Ovary (tissue), 7 donors: ENCODE measurements at regions not wholly inside any gene's neighbourhood (a gene's known extent, or its start where the extent isn't known, plus 50 kb on each side); places are given as distances from the start of the nearest gene placed in this dataset.
"Not testable (repeated sequence)": the region's sequence is repeated elsewhere in the genome, so short reads cannot be mapped to it uniquely, and the experiment has no call there.

Source experiments
- DNase-seq, 5 donors: peaks; one replicate each; pipeline ENCODE4 v3.0.0-alpha.2; 2019 to 2020
- H3K27ac ChIP-seq, 2 donors: fragments of 200-600 bp; one replicate each; pipeline versions ENCODE4 v1.5.1 to v1.8.0; 2019 to 2022
- H3K27me3 ChIP-seq: fragments of 200-600 bp; one replicate; pipeline ENCODE4 v1.8.0; 2022
- H3K36me3 ChIP-seq: fragments of 200-600 bp; sonication (generic); one replicate; pipeline ENCODE4 v1.5.1; 2019
- H3K4me1 ChIP-seq: one replicate; pipeline ENCODE4 v1.8.1; 2013; ENCODE audit warnings: mild to moderate bottlenecking, moderate library complexity; ENCODE audit not compliant: insufficient read depth
- H3K4me3 ChIP-seq: fragments of 200-600 bp; sonication (generic); one replicate; pipeline ENCODE4 v1.5.1; 2017
- H3K9me3 ChIP-seq, 2 donors: fragments of 200-600 bp in 1 of 2; sonication (generic) in 1 of 2; one replicate each; pipeline versions ENCODE4 v1.5.1 to v1.8.1; 2013 to 2019; ENCODE audit warnings: mild to moderate bottlenecking in 1 of 2, moderate library complexity in 1 of 2
- EP300 ChIP-seq: sonication (generic); formaldehyde crosslinking; IDR thresholded peaks from one replicate; pipeline ENCODE4 v1.6.1; 2017; ENCODE audit warnings: antibody characterized with exemption
- POLR2A ChIP-seq: fragments of 450-650 bp; IDR thresholded peaks from one replicate; pipeline ENCODE4 v1.6.1; 2017; ENCODE audit warnings: antibody characterized with exemption, mild to moderate bottlenecking, moderate library complexity
- WGBS, 3 donors: extraction: QIAGEN DNeasy Blood & Tissue Kit in 1 of 3; methylation state at CpG; one replicate each; pipeline versions ENCODE4 v1.1.5 to v1.1.7; 2013 to 2017; 5-methylcytosine and 5-hydroxymethylcytosine counted together
- intact Hi-C, 4 donors: fragments of 100-400 bp; cut with DNase I; formaldehyde crosslinking; loops; one replicate each; pipeline versions ENCODE4 v1.11.0 to v1.15.1; 2022 to 2023
- TF ChIP-seq, protein P1 (sequence below), 3 donors: fragments of 450-650 bp in 2 of 3; fragments of 200-600 bp in 1 of 3; IDR thresholded peaks; one replicate each; pipeline versions ENCODE4 v1.5.1 to v1.8.0; 2016 to 2022; ENCODE audit warnings: antibody characterized with exemption in 3 of 3, mild to moderate bottlenecking in 1 of 3
- donor health status: DM: no; HTN: no; CAD: no; lungs with moderate emphysema.
- donor health status: DM: no; HTN: no; CAD: no.
- donor health status: Bipolar disorder and iron deficiency.
- donor health status: DM: no; HTN: no; CAD: no.
- donor health status: DM: yes; HTN: yes; CAD: no.

DNA sequence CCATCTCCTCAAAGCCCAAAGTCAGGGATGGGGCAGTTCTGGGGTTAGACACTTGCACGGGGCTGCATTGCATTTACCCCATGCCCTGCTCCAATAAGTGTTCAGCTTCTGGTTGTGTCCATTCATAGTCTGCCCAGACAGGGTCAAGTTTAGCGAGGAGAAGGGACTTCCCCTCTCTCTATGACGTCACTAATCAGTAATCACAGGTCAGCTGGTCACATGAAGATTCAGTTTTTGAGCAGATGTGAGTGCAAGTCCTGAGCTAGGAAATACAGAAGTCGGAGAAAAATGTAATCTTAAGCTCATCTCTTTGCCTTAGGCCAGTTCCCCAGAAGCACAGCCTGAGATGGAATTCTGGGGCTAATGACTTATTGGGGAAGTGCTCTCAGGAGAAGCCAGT, 310.1 kb downstream of the TSHZ3 start:
- H3K9me3 ChIP-seq: no peaks in the 10 kb centered on the region
- TF ChIP-seq POLR2A (no peak), EP300 (no peak)
- TF ChIP-seq, protein P1, sequence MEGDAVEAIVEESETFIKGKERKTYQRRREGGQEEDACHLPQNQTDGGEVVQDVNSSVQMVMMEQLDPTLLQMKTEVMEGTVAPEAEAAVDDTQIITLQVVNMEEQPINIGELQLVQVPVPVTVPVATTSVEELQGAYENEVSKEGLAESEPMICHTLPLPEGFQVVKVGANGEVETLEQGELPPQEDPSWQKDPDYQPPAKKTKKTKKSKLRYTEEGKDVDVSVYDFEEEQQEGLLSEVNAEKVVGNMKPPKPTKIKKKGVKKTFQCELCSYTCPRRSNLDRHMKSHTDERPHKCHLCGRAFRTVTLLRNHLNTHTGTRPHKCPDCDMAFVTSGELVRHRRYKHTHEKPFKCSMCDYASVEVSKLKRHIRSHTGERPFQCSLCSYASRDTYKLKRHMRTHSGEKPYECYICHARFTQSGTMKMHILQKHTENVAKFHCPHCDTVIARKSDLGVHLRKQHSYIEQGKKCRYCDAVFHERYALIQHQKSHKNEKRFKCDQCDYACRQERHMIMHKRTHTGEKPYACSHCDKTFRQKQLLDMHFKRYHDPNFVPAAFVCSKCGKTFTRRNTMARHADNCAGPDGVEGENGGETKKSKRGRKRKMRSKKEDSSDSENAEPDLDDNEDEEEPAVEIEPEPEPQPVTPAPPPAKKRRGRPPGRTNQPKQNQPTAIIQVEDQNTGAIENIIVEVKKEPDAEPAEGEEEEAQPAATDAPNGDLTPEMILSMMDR (IDR thresholded peaks at IDR 0.05): no peak
- H3K27ac ChIP-seq: peak overlapping the region in 1 of 2 donors; percentile 63
- no peaks in the 10 kb centered on the region for H3K27me3 ChIP-seq
- intact Hi-C loops: no loop called here
- H3K4me3 ChIP-seq: no peak overlapping the region
- H3K4me1 ChIP-seq: peaks cover 3% of the 10 kb centered on the region
- no peak for DNase-seq
- H3K36me3 ChIP-seq: no peaks in the 10 kb centered on the region
- WGBS, 3 donors: 45 to 53% (median 51%) methylated on average over 4 of the region's 4 CpGs

DNA sequence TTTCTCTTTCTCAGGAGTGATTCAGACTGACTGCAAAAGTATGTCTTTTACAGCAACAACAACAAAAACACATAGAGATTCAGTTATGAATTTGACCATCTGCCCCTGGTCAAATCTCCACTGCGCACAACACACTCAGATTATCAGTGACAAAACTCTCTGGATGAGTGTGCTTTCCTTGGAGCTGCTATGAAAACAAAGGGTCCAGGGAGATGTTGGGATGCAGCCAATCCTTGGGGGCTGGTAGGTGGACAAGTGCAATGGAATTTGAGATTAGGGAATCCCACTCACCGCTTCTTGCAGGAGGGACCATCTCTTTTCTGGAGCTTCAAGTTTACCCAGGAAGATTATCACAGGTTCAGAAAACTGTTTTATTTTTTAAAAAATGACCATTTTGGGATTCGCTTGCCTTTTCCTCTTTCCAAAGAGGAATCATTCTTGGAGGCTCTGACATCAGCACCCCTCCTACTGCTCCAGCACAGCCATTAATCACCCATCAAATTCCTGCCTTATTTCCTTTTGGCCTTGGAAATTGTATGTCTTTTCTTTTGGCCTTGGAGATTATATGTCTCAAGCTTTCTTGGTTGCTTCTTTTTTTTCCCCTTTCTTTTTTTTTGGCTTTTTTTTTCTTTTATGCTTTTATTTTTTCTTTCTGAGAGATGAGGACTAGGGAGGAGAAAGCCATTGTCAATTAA, 311.8 kb downstream of the TSHZ3 start:
- Histone ChIP-seq H3K27ac (peak overlapping the region in 1 of 2 donors; percentile 63), H3K27me3 (no peaks in the 10 kb centered on the region), H3K36me3 (no peaks in the 10 kb centered on the region), H3K4me3 (no peak overlapping the region), H3K4me1 (peaks cover 3% of the 10 kb centered on the region), H3K9me3 (no peaks in the 10 kb centered on the region)
- WGBS, 3 donors: 2 to 5% (median 4%) methylated on average over 3 of the region's 3 CpGs
- DNase-seq: peak; percentile 26 to 57 (median 50)
- TF ChIP-seq, protein P1 (IDR thresholded peaks at IDR 0.05): no peak
- TF ChIP-seq EP300 (no peak), POLR2A (no peak)
- intact Hi-C loops: no loop called here

DNA sequence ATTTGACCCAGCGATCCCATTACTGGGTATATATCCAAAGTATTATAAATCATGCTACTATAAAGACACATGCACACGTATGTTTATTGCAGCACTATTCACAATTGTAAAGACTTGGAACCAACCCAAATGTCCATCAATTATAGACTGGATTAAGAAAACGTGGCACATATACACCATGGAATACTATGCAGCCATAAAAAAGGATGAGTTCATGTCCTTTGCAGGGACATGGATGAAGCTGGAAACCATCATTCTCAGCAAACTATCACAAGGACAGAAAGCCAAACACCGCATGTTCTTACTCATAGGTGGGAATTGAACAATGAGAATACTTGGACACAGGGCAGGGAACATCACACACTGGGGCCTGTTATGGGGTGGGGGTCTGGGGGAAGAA, 317.8 kb downstream of the TSHZ3 start:
- DNase-seq, intact Hi-C loops: not testable (repeated sequence)

DNA sequence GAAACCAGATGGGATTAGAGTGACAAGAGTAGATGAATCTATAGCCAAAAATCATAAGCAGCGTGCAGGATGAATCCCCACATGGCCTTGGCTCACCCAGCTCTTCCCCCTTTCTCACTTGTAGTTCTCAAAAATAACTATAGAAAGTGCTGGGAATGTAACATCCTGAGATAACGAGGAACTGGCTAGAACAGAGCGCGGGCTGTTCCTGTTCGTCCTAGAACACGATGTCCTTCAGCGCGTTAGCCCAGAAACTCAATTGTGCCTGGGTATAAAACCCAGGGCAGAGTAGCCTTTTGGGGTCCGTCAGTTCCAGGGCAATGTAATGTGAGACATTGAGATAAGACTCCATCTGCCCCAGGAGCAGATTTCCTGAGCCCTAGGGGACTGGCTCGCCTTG, 326.2 kb downstream of the TSHZ3 start:
- TF ChIP-seq EP300 (no peak), POLR2A (no peak)
- TF ChIP-seq, protein P1 (IDR thresholded peaks at IDR 0.05): no peak
- intact Hi-C loops: no loop called here
- WGBS, 3 donors: 26 to 31% (median 28%) methylated on average over 10 of the region's 10 CpGs
- Histone ChIP-seq H3K4me3 (no peak overlapping the region), H3K27me3 (no peaks in the 10 kb centered on the region), H3K4me1 (no peaks in the 10 kb centered on the region), H3K27ac (no peak overlapping the region), H3K9me3 (no peaks in the 10 kb centered on the region), H3K36me3 (no peaks in the 10 kb centered on the region)
- DNase-seq: peak in 4 of 5 donors; percentile 52 to 69 (median 60)

More for the DNA sequence above, 317.8 kb downstream of the TSHZ3 start:
- H3K4me3 ChIP-seq, H3K27me3 ChIP-seq, H3K9me3 ChIP-seq, H3K4me1 ChIP-seq, H3K27ac ChIP-seq, H3K36me3 ChIP-seq: not testable (repeated sequence)
- 88 to 94% (median 91%) methylated on average over 4 of the region's 4 CpGs for WGBS, 3 donors

DNA sequence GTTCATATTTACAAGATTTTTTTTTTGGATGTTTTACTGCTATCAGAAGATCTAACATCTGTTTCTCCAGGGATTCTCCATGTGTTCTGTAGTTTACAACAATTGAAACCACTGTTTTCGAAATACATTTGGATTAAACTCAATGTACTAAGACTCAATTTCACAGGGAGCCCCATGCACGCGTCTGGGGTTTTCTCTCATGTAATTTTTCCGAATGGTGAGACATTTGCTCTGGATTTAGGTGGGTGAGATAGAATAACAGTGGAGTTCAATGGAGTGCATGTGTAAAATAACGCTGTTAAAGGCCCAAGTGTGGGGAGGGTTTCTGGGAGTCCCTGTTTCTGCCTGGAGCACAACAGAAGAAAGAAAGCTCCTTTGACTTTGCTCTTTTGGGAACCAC, 330.3 kb downstream of the TSHZ3 start:
- H3K4me3 ChIP-seq: no peak overlapping the region

More for the DNA sequence above, 330.3 kb downstream of the TSHZ3 start:
- H3K36me3 ChIP-seq: no peaks in the 10 kb centered on the region
- no peaks in the 10 kb centered on the region for H3K9me3 ChIP-seq
- H3K27me3 ChIP-seq: no peaks in the 10 kb centered on the region
- H3K4me1 ChIP-seq: peaks cover 2% of the 10 kb centered on the region
- no peak for DNase-seq
- no peak for TF ChIP-seq EP300
- no peak for TF ChIP-seq POLR2A
- TF ChIP-seq, protein P1 (IDR thresholded peaks at IDR 0.05): no peak
- intact Hi-C loops: no loop called here
- 88 to 97% (median 93%) methylated on average over 5 of the region's 5 CpGs for WGBS, 3 donors
- H3K27ac ChIP-seq: no peak overlapping the region
